Natural killer cell (primary cell): ENCODE measurements at regions not wholly inside any gene's neighbourhood (a gene's known extent, or its start where the extent isn't known, plus 50 kb on each side); places are given as distances from the start of the nearest gene placed in this dataset.
A peak's percentile ranks its signal among the peaks of the same experiment; 100 is the strongest.

ENCODE experiments used
- ATAC-seq, 3 donors: fragments of 150-1000 bp in 2 of 3; fragments of 200-7000 bp in 1 of 3; cut with Tn5 transposase; 1 replicate in 1 of 3; 2 replicates in 2 of 3; pipeline ENCODE4 v1.10.0; 2021; ENCODE audit warnings: mild to moderate bottlenecking in 2 of 3, moderate library complexity in 2 of 3
- DNase-seq, 2 donors: peaks; one replicate each; pipeline versions ENCODE4 v3.0.0 to v3.0.0-alpha.2; 2013 to 2021; ENCODE audit warnings: mixed read lengths in 1 of 2
- H3K27ac ChIP-seq: one replicate; pipeline ENCODE4 v1.5.1; 2013; ENCODE audit warnings: mild to moderate bottlenecking, low read length
- H3K27me3 ChIP-seq: one replicate; pipeline ENCODE4 v1.6.1; 2013; ENCODE audit warnings: low read length; ENCODE audit not compliant: control insufficient read depth, insufficient read depth
- H3K36me3 ChIP-seq: one replicate; pipeline ENCODE4 v1.6.1; 2013; ENCODE audit warnings: low read length; ENCODE audit not compliant: control insufficient read depth, insufficient read depth
- H3K4me1 ChIP-seq: one replicate; pipeline ENCODE4 v1.6.1; 2013; ENCODE audit warnings: low read length; ENCODE audit not compliant: control insufficient read depth, insufficient read depth
- H3K4me3 ChIP-seq: one replicate; pipeline ENCODE4 v1.5.1; 2013; ENCODE audit warnings: low read length
- H3K9me3 ChIP-seq: one replicate; pipeline ENCODE4 v1.6.1; 2013; ENCODE audit warnings: low read length; ENCODE audit not compliant: control insufficient read depth, insufficient read depth
- H3K27ac Mint-ChIP-seq, 2 donors: one replicate each; pipeline ENCODE4 v1.8.0; 2022; ENCODE audit warnings: mild to moderate bottlenecking in 2 of 2, mixed read lengths in 2 of 2, moderate library complexity in 1 of 2
- H3K27me3 Mint-ChIP-seq, 2 donors: one replicate each; pipeline ENCODE4 v1.8.0; 2022; ENCODE audit warnings: low read depth in 2 of 2, mixed read lengths in 2 of 2
- H3K36me3 Mint-ChIP-seq: one replicate; pipeline ENCODE4 v1.8.0; 2022; ENCODE audit warnings: mixed read lengths
- H3K4me1 Mint-ChIP-seq, 2 donors: one replicate each; pipeline ENCODE4 v1.8.0; 2022; ENCODE audit warnings: mixed read lengths in 2 of 2
- H3K4me3 Mint-ChIP-seq: one replicate; pipeline ENCODE4 v1.8.0; 2022; ENCODE audit warnings: mild to moderate bottlenecking, moderate library complexity, mixed read lengths
- H3K9me3 Mint-ChIP-seq, 2 donors: one replicate each; pipeline ENCODE4 v1.8.0; 2022; ENCODE audit warnings: mixed read lengths in 2 of 2
- WGBS: methylation state at CpG from one replicate; pipeline ENCODE4 v1.1.7; 2013; ENCODE audit warnings: missing lambda C conversion rate; ENCODE audit not compliant: insufficient coverage; 5-methylcytosine and 5-hydroxymethylcytosine counted together
- intact Hi-C: fragments of 100-400 bp; cut with micrococcal nuclease; formaldehyde crosslinking; loops from one replicate; pipeline ENCODE4 v1.14.2; 2022
- TF ChIP-seq, protein P1 (sequence below): fragments of 200-600 bp; IDR thresholded peaks from one replicate; pipeline ENCODE4 v1.8.0; 2022; ENCODE audit warnings: antibody characterized with exemption

DNA sequence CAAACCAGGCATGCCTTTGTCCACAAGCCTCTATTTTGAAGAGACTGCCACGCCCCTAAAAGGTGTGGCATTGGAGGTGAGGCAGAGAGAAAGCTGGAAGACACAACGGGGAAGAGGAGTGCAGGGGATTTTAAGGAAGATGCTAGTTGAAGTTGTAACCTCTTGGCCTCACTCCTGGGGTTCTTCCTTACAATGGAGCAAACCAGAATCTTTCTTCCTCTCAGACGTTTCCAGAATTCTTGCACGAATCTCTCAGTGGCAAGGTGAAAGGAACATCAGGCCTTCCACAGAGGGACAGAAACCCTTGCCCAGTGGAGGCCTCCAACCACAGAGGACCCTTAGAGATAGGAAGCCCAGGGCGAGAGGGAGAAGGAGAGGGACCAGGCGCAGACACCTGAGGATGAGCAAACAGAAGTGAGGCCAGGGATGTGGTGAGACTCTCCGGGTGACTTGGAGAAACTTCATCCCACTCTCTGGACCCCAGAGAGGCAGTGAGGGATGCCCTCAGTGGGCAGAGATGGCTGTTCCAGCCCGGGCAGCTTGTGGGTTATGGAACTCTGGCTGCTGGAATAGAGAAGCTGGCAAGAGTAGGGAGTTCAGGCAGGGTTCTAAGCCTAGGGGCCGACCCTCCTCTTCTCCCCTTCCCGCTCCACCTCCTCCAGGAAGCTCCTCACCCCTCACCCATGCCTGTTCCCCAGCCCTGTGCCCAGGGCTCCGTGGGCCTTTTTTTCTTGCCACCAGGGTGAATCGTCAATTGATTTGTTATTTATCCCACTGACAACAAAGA, 136.8 kb upstream of the RUNX3 start:
- Histone ChIP-seq H3K27me3 (no peaks in the 10 kb centered on the region), H3K4me1 (peaks cover 71% of the 10 kb centered on the region), H3K36me3 (no peaks in the 10 kb centered on the region), H3K27ac (peak overlapping the region; percentile 75), H3K4me3 (no peak overlapping the region), H3K9me3 (no peaks in the 10 kb centered on the region)
- 94% methylated on average over 11 of the region's 12 CpGs for WGBS
- TF ChIP-seq, protein P1, sequence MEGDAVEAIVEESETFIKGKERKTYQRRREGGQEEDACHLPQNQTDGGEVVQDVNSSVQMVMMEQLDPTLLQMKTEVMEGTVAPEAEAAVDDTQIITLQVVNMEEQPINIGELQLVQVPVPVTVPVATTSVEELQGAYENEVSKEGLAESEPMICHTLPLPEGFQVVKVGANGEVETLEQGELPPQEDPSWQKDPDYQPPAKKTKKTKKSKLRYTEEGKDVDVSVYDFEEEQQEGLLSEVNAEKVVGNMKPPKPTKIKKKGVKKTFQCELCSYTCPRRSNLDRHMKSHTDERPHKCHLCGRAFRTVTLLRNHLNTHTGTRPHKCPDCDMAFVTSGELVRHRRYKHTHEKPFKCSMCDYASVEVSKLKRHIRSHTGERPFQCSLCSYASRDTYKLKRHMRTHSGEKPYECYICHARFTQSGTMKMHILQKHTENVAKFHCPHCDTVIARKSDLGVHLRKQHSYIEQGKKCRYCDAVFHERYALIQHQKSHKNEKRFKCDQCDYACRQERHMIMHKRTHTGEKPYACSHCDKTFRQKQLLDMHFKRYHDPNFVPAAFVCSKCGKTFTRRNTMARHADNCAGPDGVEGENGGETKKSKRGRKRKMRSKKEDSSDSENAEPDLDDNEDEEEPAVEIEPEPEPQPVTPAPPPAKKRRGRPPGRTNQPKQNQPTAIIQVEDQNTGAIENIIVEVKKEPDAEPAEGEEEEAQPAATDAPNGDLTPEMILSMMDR, result no peak
- Mint-ChIP-seq H3K9me3 (no peaks in the 10 kb centered on the region), H3K4me1 (peaks cover 43 to 62% of the 10 kb centered on the region in 2 donors), H3K36me3 (no peaks in the 10 kb centered on the region), H3K27ac (peak overlapping the region; percentile 93 to 95), H3K4me3 (peak overlapping the region; percentile 91), H3K27me3 (peaks cover 26 to 30% of the 10 kb centered on the region in 2 donors)
- no peak for DNase-seq
- intact Hi-C loops, result no loop called here
- ATAC-seq, result no peak

DNA sequence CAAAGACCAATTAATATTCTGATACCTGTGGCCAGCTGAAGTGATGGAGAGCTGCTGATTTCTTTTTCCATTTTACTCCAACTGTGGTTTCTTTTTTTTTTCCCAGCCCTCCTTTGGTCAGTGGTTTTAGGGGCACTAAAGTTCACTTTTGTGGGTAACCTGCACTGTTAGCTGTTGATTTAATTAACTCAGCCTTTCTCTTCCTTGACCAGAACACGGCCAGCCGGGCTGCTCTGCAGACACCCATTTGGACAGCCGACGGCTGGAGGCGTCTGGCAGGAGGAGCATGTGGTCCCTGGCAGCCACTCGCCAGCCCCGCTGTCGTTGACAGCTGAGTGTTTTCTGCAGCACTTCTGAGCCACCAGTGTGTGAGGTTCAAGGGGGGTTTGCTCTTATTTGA, 136.2 kb upstream of the RUNX3 start:
- Histone ChIP-seq H3K4me3 (no peak overlapping the region), H3K36me3 (no peaks in the 10 kb centered on the region), H3K27me3 (no peaks in the 10 kb centered on the region), H3K27ac (peak overlapping the region; percentile 75), H3K9me3 (no peaks in the 10 kb centered on the region), H3K4me1 (peaks cover 78% of the 10 kb centered on the region)
- H3K9me3 Mint-ChIP-seq, result no peaks in the 10 kb centered on the region
- TF ChIP-seq, protein P1, result no peak
- intact Hi-C loops, result no loop called here
- H3K27me3 Mint-ChIP-seq, result peaks cover 26 to 27% of the 10 kb centered on the region in 2 donors
- peak overlapping the region; percentile 91 for H3K4me3 Mint-ChIP-seq
- H3K36me3 Mint-ChIP-seq, result no peaks in the 10 kb centered on the region
- DNase-seq (peak; percentile 37 to 41), ATAC-seq (peak; percentile 7 to 19 (median 16))
- peak overlapping the region; percentile 93 to 95 for H3K27ac Mint-ChIP-seq
- H3K4me1 Mint-ChIP-seq, result peaks cover 50 to 69% of the 10 kb centered on the region in 2 donors
- WGBS, result 42% methylated on average over 8 of the region's 8 CpGs

DNA sequence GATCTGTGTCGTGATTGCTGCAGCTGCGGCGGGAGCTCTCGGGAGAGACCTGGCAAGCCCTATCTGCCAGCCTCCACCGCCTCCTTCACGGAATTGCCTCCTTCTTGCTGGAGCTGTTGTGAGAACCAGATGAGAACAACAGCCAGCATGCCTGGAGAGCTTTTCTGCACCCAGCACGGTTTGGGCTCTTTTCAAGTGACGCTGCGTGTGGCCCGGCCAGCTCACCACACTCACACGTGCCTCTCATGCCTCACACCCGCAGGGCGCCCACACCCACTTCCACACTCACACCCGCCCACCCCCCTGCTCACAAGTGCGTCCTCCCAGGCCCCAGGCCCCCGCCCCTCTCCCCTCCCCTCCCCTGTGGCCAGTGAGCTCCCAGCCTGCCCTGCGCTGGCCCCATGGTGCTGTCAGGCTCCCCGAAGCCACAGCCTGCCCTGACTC, 135.7 kb upstream of the RUNX3 start:
- Mint-ChIP-seq H3K27me3 (peaks cover 23 to 24% of the 10 kb centered on the region in 2 donors), H3K4me3 (peak overlapping the region; percentile 91), H3K9me3 (no peaks in the 10 kb centered on the region), H3K36me3 (no peaks in the 10 kb centered on the region), H3K27ac (peak overlapping the region; percentile 93 to 95), H3K4me1 (peaks cover 52 to 71% of the 10 kb centered on the region in 2 donors)
- Histone ChIP-seq H3K27me3 (no peaks in the 10 kb centered on the region), H3K4me3 (peak overlapping the region; percentile 20), H3K4me1 (peaks cover 79% of the 10 kb centered on the region), H3K27ac (peak overlapping the region; percentile 75), H3K36me3 (no peaks in the 10 kb centered on the region), H3K9me3 (no peaks in the 10 kb centered on the region)
- intact Hi-C loops, result loop anchor here (1.0 to 2.0 kb wide), 4 partner anchors 33 to 155 kb away; no protein-coding TSS in a partner anchor
- 37% methylated on average over 15 of the region's 18 CpGs for WGBS
- TF ChIP-seq, protein P1, result no peak
- DNase-seq, result peak; percentile 87 to 91
- peak; percentile 75 to 86 (median 85) for ATAC-seq
